ENCODE measurements at regions not wholly inside any gene's neighbourhood (a gene's known extent, or its start where the extent isn't known, plus 50 kb on each side); places are given as distances from the start of the nearest gene placed in this dataset.

GRCh38 chr3:40690749-40691451, 166.1 kb downstream of the ZNF621 start:
- POLR2A ChIA-PET: interaction anchor here (0.9 kb wide), 1 partner anchor 10 kb away, joined by 4 read pairs; no protein-coding TSS in a partner anchor
- Histone ChIP-seq H2AFZ (ENCODE audit: low read depth, low read length) (no peak overlapping the region), H3K4me1 (replicated peaks in 1 of 2; ENCODE audit: control insufficient read depth in 2 of 2, insufficient read depth in 2 of 2, low read length in 2 of 2) (no peaks in the 10 kb centered on the region), H3K79me2 (ENCODE audit: control insufficient read depth, insufficient read depth, low read length) (no peaks in the 10 kb centered on the region), H3K36me3 (ENCODE audit: control insufficient read depth, insufficient read depth, low read length) (no peaks in the 10 kb centered on the region), H4K20me1 (replicated peaks; ENCODE audit: control insufficient read depth, insufficient read depth, low read length) (no peaks in the 10 kb centered on the region), H3K9ac (ENCODE audit: insufficient read depth in 1 of 2, low read depth in 2 of 2, low read length in 2 of 2) (no peak overlapping the region), H3K27ac (ENCODE audit: extremely low read depth, low read depth, low read length) (no peak overlapping the region), H3K9me3 (replicated peaks; ENCODE audit: control insufficient read depth, insufficient read depth, low read depth, low read length) (no peaks in the 10 kb centered on the region), H3K4me2 (ENCODE audit: insufficient read depth, low read length) (no peak overlapping the region), H3K27me3 (ENCODE audit: control insufficient read depth in 2 of 2, insufficient read depth in 2 of 2, low read length in 2 of 2) (peaks cover 5 to 16% of the 10 kb centered on the region in 2 experiments; a peak in 4 of 5 replicates), H3K4me3 (no peak overlapping the region), H3K9me1 (ENCODE audit: control insufficient read depth, insufficient read depth, low read length) (no peaks in the 10 kb centered on the region)
- no TSS peak for BruUV-seq (replicated peaks)
- in situ Hi-C loops (cut with MboI) (no loop called here), intact Hi-C loops (cut with micrococcal nuclease) (no loop called here)
- ATAC-seq (no peak; the same call in 2 of the 3 replicates), FAIRE-seq (no peak), DNase-seq (ENCODE audit: extremely low read depth in 1 of 4, low spot score in 3 of 4) (no peak)
- CTCF ChIA-PET (ENCODE audit: low intra/inter-chr PET ratio): no interaction called here
- under 1% methylated on average over 9 of the region's 9 CpGs for WGBS (ENCODE audit: insufficient coverage, low coverage, missing lambda C conversion rate)
- TF ChIP-seq ZNF24 (IDR thresholded peaks at IDR 0.05) (no peak), FOSL1 (tag; conservative IDR thresholded peaks at IDR 0.05) (no peak), ZBTB1 (CRISPR knock-in tag; IDR thresholded peaks at IDR 0.05; ENCODE audit: borderline replicate concordance, low read depth) (no peak), NRF1 (conservative IDR thresholded peaks at IDR 0.05 in 1 of 2, IDR thresholded peaks at IDR 0.05 in 1 of 2) (no peak), JUNB (CRISPR knock-in tag; conservative IDR thresholded peaks at IDR 0.05) (no peak), HMGN3 (IDR thresholded peaks at IDR 0.05; ENCODE audit: borderline replicate concordance, extremely low read depth, insufficient read length, low read depth, low read length) (no peak), CREM (IDR thresholded peaks at IDR 0.05; ENCODE audit: low read depth) (no peak), TAF1 (IDR thresholded peaks at IDR 0.05; ENCODE audit: control insufficient read depth, extremely low read depth, insufficient read depth, low read length, severe bottlenecking) (no peak)
- TF ChIP-seq, protein P1, sequence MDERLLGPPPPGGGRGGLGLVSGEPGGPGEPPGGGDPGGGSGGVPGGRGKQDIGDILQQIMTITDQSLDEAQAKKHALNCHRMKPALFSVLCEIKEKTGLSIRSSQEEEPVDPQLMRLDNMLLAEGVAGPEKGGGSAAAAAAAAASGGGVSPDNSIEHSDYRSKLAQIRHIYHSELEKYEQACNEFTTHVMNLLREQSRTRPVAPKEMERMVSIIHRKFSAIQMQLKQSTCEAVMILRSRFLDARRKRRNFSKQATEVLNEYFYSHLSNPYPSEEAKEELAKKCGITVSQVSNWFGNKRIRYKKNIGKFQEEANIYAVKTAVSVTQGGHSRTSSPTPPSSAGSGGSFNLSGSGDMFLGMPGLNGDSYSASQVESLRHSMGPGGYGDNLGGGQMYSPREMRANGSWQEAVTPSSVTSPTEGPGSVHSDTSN (CRISPR knock-in tag; IDR thresholded peaks at IDR 0.05; ENCODE audit: low read depth): no peak
- TF ChIP-seq, protein P1 (tag; conservative IDR thresholded peaks at IDR 0.05; ENCODE audit: low read depth): no peak
- TF ChIP-seq, protein P2, sequence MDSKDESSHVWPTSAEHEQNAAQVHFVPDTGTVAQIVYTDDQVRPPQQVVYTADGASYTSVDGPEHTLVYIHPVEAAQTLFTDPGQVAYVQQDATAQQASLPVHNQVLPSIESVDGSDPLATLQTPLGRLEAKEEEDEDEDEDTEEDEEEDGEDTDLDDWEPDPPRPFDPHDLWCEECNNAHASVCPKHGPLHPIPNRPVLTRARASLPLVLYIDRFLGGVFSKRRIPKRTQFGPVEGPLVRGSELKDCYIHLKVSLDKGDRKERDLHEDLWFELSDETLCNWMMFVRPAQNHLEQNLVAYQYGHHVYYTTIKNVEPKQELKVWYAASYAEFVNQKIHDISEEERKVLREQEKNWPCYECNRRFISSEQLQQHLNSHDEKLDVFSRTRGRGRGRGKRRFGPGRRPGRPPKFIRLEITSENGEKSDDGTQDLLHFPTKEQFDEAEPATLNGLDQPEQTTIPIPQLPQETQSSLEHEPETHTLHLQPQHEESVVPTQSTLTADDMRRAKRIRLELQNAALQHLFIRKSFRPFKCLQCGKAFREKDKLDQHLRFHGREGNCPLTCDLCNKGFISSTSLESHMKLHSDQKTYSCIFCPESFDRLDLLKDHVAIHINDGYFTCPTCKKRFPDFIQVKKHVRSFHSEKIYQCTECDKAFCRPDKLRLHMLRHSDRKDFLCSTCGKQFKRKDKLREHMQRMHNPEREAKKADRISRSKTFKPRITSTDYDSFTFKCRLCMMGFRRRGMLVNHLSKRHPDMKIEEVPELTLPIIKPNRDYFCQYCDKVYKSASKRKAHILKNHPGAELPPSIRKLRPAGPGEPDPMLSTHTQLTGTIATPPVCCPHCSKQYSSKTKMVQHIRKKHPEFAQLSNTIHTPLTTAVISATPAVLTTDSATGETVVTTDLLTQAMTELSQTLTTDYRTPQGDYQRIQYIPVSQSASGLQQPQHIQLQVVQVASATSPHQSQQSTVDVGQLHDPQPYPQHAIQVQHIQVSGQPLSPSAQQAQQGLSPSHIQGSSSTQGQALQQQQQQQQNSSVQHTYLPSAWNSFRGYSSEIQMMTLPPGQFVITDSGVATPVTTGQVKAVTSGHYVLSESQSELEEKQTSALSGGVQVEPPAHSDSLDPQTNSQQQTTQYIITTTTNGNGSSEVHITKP (IDR thresholded peaks at IDR 0.05; ENCODE audit: partially characterized antibody): no peak
